Fibroblast of the conjunctiva (primary cell): ENCODE measurements at regions not wholly inside any gene's neighbourhood (a gene's known extent, or its start where the extent isn't known, plus 50 kb on each side); places are given as distances from the start of the nearest gene placed in this dataset.
"Not testable (repeated sequence)": the region's sequence is repeated elsewhere in the genome, so short reads cannot be mapped to it uniquely, and the experiment has no call there.

Source experiments
- DNase-seq: peaks from one replicate; pipeline ENCODE4 v3.0.0-alpha.2; 2010; ENCODE audit warnings: low read depth

GRCh38 chrX:19237901-19238300, 105.8 kb upstream of the PDHA1 start:
- no peak for DNase-seq

GRCh38 chrX:19243431-19243830, 100.3 kb upstream of the PDHA1 start:
- DNase-seq = no peak

GRCh38 chrX:19244921-19245320, 98.8 kb upstream of the PDHA1 start:
- not testable (repeated sequence) for DNase-seq

- DNase-seq = no peak
Measured at GRCh38 chrX:19245711-19246269, 97.9 kb upstream of the PDHA1 start.

GRCh38 chrX:19256986-19257385, 86.7 kb upstream of the PDHA1 start:
- DNase-seq = no peak

- DNase-seq = not testable (repeated sequence)
Measured at GRCh38 chrX:19261026-19261425, 82.7 kb upstream of the PDHA1 start.

GRCh38 chrX:19270727-19271126, 73.0 kb upstream of the PDHA1 start:
- DNase-seq = no peak

GRCh38 chrX:19272452-19272851, 71.3 kb upstream of the PDHA1 start:
- DNase-seq = no peak

- no peak for DNase-seq
Measured at GRCh38 chrX:19280636-19281035, 63.1 kb upstream of the PDHA1 start.

GRCh38 chrX:19281256-19281655, 62.5 kb upstream of the PDHA1 start:
- no peak for DNase-seq

GRCh38 chrX:19283597-19284339, 60.0 kb upstream of the PDHA1 start:
- DNase-seq = no peak

- no peak for DNase-seq
Measured at GRCh38 chrX:19285857-19286256, 57.9 kb upstream of the PDHA1 start.

- no peak for DNase-seq
Measured at GRCh38 chrX:19291086-19291485, 52.6 kb upstream of the PDHA1 start.

- no peak for DNase-seq
Measured at GRCh38 chrX:19293606-19294325, 50.0 kb upstream of the PDHA1 start.
